Body of pancreas (tissue), 4 donors: ENCODE measurements at regions not wholly inside any gene's neighbourhood (a gene's known extent, or its start where the extent isn't known, plus 50 kb on each side); places are given as distances from the start of the nearest gene placed in this dataset.

ENCODE experiments used
- ATAC-seq: fragments of 150-250 bp; one replicate; pipeline ENCODE4 v1.9.1; 2016
- DNase-seq, 4 donors: peaks; one replicate each; pipeline ENCODE4 v3.0.0-alpha.2; 2019
- H3K27ac ChIP-seq, 4 donors: fragments of 200-600 bp; sonication (generic); 1 replicate in 3 of 4; 2 replicates in 1 of 4; pipeline versions ENCODE4 v1.5.1 to v1.6.1; 2016 to 2019; ENCODE audit warnings: mild to moderate bottlenecking in 1 of 4, mixed read lengths in 1 of 4, moderate library complexity in 1 of 4
- H3K27me3 ChIP-seq, 2 donors: fragments of 200-600 bp; sonication (generic); one replicate each; pipeline ENCODE4 v1.6.0; 2016; ENCODE audit warnings: mild to moderate bottlenecking in 1 of 2
- H3K36me3 ChIP-seq, 2 donors: fragments of 200-600 bp; sonication (generic); replicated peaks in 1 of 2; 2 replicates each; pipeline ENCODE4 v1.5.1; 2016; ENCODE audit warnings: low read depth in 2 of 2; ENCODE audit not compliant: insufficient read depth in 1 of 2
- H3K4me1 ChIP-seq: fragments of 200-600 bp; sonication (generic); one replicate; pipeline ENCODE4 v1.6.0; 2016
- H3K4me3 ChIP-seq, 2 donors: fragments of 200-600 bp; sonication (generic); 1 replicate in 1 of 2; 2 replicates in 1 of 2; pipeline ENCODE4 v1.5.1; 2016 to 2019
- H3K9me3 ChIP-seq, 3 donors: fragments of 200-600 bp; sonication (generic); 1 replicate in 2 of 3; 2 replicates in 1 of 3; pipeline ENCODE4 v1.5.1; 2016
- POLR2A ChIP-seq, 3 donors: fragments of 450-650 bp; IDR thresholded peaks; one replicate each; pipeline ENCODE4 v1.6.1; 2016; ENCODE audit warnings: antibody characterized with exemption in 3 of 3, mild to moderate bottlenecking in 2 of 3
- WGBS, 2 donors: methylation state at CpG; one replicate each; pipeline ENCODE4 v1.1.5; 2017; 5-methylcytosine and 5-hydroxymethylcytosine counted together
- intact Hi-C: fragments of 100-400 bp; cut with DNase I; formaldehyde crosslinking; loops from one replicate; pipeline ENCODE4 v1.15.1; 2023
- TF ChIP-seq, protein P1 (sequence below), 7 experiments: fragments of 450-650 bp in 4 of 7; fragments of 200-600 bp in 3 of 7; sonication (generic) in 3 of 7; IDR thresholded peaks; one replicate each; pipeline ENCODE4 v1.5.1; 2016 to 2019; ENCODE audit warnings: antibody characterized with exemption in 7 of 7

- Histone ChIP-seq H3K4me1 (no peaks in the 10 kb centered on the region), H3K4me3 (no peak overlapping the region), H3K36me3 (no peaks in the 10 kb centered on the region), H3K27ac (no peak overlapping the region), H3K27me3 (no peaks in the 10 kb centered on the region), H3K9me3 (no peaks in the 10 kb centered on the region)
- 80 to 88% methylated on average over 8 to 24 of the region's 25 CpGs for WGBS, 2 donors
- DNase-seq (no peak), ATAC-seq (no peak)
- intact Hi-C loops: no loop called here
- TF ChIP-seq, protein P1, sequence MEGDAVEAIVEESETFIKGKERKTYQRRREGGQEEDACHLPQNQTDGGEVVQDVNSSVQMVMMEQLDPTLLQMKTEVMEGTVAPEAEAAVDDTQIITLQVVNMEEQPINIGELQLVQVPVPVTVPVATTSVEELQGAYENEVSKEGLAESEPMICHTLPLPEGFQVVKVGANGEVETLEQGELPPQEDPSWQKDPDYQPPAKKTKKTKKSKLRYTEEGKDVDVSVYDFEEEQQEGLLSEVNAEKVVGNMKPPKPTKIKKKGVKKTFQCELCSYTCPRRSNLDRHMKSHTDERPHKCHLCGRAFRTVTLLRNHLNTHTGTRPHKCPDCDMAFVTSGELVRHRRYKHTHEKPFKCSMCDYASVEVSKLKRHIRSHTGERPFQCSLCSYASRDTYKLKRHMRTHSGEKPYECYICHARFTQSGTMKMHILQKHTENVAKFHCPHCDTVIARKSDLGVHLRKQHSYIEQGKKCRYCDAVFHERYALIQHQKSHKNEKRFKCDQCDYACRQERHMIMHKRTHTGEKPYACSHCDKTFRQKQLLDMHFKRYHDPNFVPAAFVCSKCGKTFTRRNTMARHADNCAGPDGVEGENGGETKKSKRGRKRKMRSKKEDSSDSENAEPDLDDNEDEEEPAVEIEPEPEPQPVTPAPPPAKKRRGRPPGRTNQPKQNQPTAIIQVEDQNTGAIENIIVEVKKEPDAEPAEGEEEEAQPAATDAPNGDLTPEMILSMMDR (IDR thresholded peaks at IDR 0.05): no peak
- no peak for TF ChIP-seq POLR2A (IDR thresholded peaks at IDR 0.05)
Measured at GRCh38 chr1:104172243-104172681, 422.6 kb downstream of the AMY1C start.

- Histone ChIP-seq H3K27me3 (no peaks in the 10 kb centered on the region), H3K4me1 (no peaks in the 10 kb centered on the region), H3K4me3 (no peak overlapping the region), H3K36me3 (no peaks in the 10 kb centered on the region), H3K9me3 (no peaks in the 10 kb centered on the region), H3K27ac (no peak overlapping the region)
- DNase-seq (no peak), ATAC-seq (no peak)
- 14 to 21% methylated on average over 3 of the region's 3 CpGs for WGBS, 2 donors
- TF ChIP-seq, protein P1 (IDR thresholded peaks at IDR 0.05): no peak
- no peak for TF ChIP-seq POLR2A (IDR thresholded peaks at IDR 0.05)
- intact Hi-C loops: no loop called here
Measured at GRCh38 chr1:104182251-104182650, 432.6 kb downstream of the AMY1C start.

GRCh38 chr1:104189207-104189606 is 439.5 kb downstream of the AMY1C start:
- H3K4me1 ChIP-seq: no peaks in the 10 kb centered on the region
- H3K27me3 ChIP-seq: no peaks in the 10 kb centered on the region
- DNase-seq: no peak
- 42 to 43% methylated on average over 1 of the region's 1 CpG for WGBS, 2 donors
- no peaks in the 10 kb centered on the region for H3K9me3 ChIP-seq
- no peak overlapping the region for H3K27ac ChIP-seq
- no peak for ATAC-seq
- no peak for TF ChIP-seq POLR2A (IDR thresholded peaks at IDR 0.05)
- TF ChIP-seq, protein P1 (IDR thresholded peaks at IDR 0.05): no peak
- no peak overlapping the region for H3K4me3 ChIP-seq
- intact Hi-C loops: no loop called here
- H3K36me3 ChIP-seq: no peaks in the 10 kb centered on the region

DNA sequence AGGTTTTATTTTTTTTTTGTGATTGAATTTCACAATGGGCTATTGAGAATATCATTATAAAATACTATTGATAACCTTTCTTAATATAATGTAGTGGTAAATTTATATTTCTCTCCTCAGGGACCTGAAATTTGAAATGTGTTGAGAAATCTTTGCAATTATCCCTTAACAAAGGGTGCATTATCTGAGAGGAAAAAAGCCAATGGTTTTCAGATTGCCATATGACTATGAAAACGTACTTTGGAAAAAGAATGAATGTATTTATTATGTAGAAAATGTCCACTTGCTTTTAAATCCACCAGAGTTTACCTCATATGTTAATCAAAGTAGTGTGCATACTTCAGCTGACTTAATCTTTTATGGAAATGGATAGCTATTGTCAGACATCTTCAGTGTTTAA is 441.1 kb downstream of the AMY1C start:
- TF ChIP-seq POLR2A (IDR thresholded peaks at IDR 0.05): no peak
- TF ChIP-seq, protein P1 (IDR thresholded peaks at IDR 0.05): no peak
- Histone ChIP-seq H3K27ac (no peak overlapping the region), H3K4me1 (no peaks in the 10 kb centered on the region), H3K27me3 (no peaks in the 10 kb centered on the region), H3K9me3 (no peaks in the 10 kb centered on the region), H3K36me3 (no peaks in the 10 kb centered on the region), H3K4me3 (no peak overlapping the region)
- WGBS, 2 donors: 18 to 27% methylated on average over 1 of the region's 1 CpG
- no peak for ATAC-seq
- intact Hi-C loops: no loop called here
- no peak for DNase-seq

- TF ChIP-seq POLR2A (IDR thresholded peaks at IDR 0.05): no peak
- TF ChIP-seq, protein P1 (IDR thresholded peaks at IDR 0.05): no peak
- ATAC-seq: no peak
- intact Hi-C loops: no loop called here
Measured at GRCh38 chr1:104195395-104195794, 445.7 kb downstream of the AMY1C start.

More at GRCh38 chr1:104195395-104195794, 445.7 kb downstream of the AMY1C start:
- Histone ChIP-seq H3K27me3 (no peaks in the 10 kb centered on the region), H3K27ac (no peak overlapping the region), H3K36me3 (no peaks in the 10 kb centered on the region), H3K9me3 (no peaks in the 10 kb centered on the region), H3K4me1 (no peaks in the 10 kb centered on the region), H3K4me3 (no peak overlapping the region)
- DNase-seq: no peak
